MM.1S (cell line): ENCODE measurements at regions not wholly inside any gene's neighbourhood (a gene's known extent, or its start where the extent isn't known, plus 50 kb on each side); places are given as distances from the start of the nearest gene placed in this dataset.

ENCODE experiments used
- CTCF ChIP-seq: fragments of 300-600 bp; sonication (generic); IDR thresholded peaks from 2 replicates; pipeline ENCODE4 v1.5.1; 2016; ENCODE audit warnings: antibody characterized with exemption, low read length, mixed read lengths
- EZH2 ChIP-seq: fragments of 300-600 bp; sonication (generic); optimal IDR thresholded peaks from 2 replicates; pipeline ENCODE3; 2017; ENCODE audit warnings: low read depth, mild to moderate bottlenecking, antibody characterized with exemption, low read length, mixed read lengths

- TF ChIP-seq CTCF (no peak), EZH2 (no peak)
Measured at GRCh38 chr2:181404472-181404871, 52.7 kb upstream of the ITGA4 start.
